OCI-M2 (cell line): ENCODE measurements at regions not wholly inside any gene's neighbourhood (a gene's known extent, or its start where the extent isn't known, plus 50 kb on each side); places are given as distances from the start of the nearest gene placed in this dataset.

Source experiments
- DNase-seq: peaks from one replicate; lab custom pipeline; 2025; ENCODE audit not compliant: unreplicated experiment; lab: John Stamatoyannopoulos, UW

DNA sequence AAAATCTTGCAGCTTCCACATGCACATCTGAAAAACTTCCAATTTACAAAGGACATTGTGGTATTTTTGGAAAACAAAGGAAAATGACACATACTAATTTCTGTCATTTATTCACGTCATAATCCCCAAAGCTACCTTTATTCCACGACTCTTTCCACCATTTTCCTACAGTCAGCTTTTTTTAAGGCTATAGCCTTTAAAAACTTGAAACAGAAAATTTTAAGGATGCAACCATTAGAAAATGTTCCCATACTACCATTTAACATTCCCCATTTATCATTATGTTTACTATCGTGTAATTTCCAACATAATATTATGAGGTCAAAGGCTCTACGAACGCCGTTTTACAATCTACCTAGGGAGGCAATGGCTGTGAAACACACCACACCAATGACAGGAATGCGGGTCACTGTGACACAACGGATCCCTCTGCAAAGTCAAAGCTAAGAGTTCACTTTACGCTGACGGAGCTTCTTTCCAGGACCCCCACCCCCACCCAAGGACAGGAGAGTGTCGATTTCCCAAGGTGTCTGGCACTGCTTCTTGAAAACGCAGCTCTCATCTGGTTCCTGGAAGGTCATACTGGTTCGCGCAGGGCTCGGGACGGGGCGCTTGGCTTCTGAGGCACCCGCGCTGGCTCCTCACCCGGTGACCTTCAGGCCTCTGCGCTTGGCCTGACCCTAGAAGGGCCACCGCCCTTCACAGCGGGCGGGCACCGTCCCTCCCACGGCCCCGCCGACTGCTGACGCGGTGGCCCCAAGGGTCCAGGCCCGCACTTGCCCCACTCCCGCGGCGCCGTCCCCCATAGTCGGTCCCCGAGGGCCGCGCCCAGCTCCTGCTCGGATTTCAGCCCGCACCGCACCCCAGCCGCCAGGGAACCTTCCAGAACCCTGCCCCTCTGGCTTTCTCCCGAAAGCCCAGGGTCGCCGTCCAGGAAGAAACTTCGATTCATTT is 50.5 kb upstream of the ATF3 start:
- no peak for DNase-seq

DNA sequence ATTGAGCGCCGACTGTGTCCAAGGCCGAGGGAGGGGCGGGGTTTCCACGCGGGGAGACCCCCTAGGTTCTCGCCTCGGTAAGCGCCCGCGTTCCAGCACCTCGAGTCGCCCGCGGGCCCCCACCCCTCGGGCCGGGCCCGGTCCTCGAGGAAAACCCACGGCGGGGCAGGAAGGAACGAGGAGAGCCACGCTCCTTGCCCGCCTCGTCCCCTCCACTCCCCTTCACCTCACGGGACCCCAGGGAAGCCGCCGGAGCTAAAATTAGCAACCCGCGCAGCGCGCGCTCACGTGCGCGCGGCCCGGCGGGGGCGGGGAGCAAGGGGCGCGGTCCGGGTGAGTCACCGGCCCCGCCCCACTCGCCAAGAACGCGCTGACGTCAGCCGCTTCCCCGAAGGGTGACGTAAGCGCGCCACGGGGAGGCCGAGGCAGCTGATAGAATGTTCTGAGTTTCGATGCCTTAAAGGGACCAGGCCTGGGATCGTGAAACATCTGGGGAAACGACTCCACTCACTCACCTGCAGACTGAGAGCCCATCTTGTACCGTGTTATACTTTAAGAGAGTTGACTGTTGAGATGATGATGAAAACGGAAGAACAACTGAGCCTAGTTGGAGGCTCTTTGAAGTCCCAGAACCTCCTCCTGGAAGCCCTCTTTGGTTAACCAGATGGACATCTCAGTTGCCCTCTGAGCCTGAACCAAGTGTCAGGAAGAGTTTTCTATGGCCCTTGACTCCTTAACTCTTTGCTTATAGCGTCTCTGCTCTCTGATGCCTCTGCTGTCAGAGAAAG is 49.7 kb upstream of the ATF3 start:
- DNase-seq = peak; percentile 24
